Stimulated activated CD8-positive, alpha-beta memory T cell treated with anti-CD3 and anti-CD28 coated beads, Interleukin-7, amount 100 ng/mL, for 24 hours (primary cell): ENCODE measurements at regions not wholly inside any gene's neighbourhood (a gene's known extent, or its start where the extent isn't known, plus 50 kb on each side); places are given as distances from the start of the nearest gene placed in this dataset.
"Not testable (repeated sequence)": the region's sequence is repeated elsewhere in the genome, so short reads cannot be mapped to it uniquely, and the experiment has no call there.

Experiments used
- DNase-seq: peaks from one replicate; pipeline ENCODE4 v3.0.0-alpha.2; 2020; ENCODE audit warnings: low read depth

DNA sequence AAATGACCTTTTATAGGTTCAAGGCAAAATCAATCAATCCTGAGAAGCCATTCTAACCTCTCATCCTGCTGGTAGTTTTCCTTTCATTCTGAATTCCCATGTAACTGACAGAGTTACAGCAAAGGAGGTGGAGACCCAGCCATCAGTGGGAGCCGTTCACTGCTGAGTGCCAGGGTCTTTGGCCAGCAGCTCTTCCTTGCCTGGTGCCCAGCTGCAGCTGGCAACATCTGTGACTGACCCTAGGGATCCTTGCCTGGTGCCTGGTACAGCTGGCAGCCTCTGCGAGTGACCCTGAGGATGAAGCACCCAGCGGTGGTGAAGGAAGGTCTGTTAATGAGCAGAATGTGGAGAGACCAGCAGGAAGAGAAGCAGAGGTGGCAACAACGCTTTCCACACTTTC is 314.6 kb downstream of the THBS2 start:
- no peak for DNase-seq

DNA sequence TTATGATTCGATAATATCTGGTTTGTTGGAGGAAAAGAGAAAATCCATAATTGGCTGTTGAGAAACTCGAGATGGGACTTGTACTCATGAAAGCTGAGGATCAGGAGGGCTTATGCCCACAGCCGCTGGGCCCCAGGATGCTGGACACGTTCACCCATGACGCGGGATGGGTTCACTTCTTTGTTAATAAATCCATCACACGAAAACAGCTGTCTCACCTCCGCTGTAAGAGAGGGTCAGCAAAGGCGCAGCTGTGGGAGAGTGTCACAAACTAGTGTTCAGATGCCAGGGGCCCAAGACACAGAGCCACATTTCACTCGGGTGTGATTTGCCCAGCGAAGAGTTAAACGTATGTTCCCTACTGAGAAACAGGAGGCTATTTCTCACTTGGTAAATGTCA is 315.1 kb downstream of the THBS2 start:
- DNase-seq: no peak

DNA sequence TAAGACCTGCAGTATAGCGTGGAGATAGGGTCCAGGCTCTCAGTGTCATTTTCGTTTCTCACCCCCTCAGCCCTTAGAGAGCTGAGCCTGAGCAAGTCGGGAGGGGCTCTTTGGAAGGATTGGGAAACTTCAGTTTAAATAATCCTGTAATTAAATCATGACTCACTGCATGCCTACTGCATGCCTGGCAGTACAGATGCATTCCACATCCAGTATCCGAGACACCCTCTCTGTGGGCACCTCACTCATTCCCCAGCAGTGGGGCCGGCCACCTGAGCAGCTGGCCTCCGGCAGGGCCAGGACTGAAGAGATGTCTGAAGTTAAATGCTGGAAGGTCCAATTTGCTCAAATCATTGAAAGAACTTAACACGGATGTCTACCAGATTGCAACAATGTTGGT is 316.6 kb downstream of the THBS2 start:
- DNase-seq: no peak

DNA sequence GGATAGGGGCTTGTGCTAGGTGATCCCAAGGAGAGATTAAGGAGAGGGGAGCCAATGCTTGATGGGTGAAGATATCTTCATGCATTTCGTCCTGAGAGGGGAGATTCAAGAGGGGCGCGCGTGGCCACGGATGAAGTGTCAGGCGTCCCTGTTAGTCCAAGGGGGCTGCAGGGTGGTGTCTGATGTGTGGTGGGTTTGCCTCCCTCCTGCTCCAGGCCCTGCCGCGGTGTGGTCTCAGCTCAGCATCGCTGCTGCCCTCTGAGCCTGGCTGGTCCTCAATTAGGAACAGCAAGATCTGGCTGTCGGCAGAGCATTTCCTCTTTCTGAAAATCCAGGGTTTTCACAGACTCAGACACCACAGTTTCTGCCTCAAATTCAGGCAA is 318.0 kb downstream of the THBS2 start:
- DNase-seq: no peak

DNA sequence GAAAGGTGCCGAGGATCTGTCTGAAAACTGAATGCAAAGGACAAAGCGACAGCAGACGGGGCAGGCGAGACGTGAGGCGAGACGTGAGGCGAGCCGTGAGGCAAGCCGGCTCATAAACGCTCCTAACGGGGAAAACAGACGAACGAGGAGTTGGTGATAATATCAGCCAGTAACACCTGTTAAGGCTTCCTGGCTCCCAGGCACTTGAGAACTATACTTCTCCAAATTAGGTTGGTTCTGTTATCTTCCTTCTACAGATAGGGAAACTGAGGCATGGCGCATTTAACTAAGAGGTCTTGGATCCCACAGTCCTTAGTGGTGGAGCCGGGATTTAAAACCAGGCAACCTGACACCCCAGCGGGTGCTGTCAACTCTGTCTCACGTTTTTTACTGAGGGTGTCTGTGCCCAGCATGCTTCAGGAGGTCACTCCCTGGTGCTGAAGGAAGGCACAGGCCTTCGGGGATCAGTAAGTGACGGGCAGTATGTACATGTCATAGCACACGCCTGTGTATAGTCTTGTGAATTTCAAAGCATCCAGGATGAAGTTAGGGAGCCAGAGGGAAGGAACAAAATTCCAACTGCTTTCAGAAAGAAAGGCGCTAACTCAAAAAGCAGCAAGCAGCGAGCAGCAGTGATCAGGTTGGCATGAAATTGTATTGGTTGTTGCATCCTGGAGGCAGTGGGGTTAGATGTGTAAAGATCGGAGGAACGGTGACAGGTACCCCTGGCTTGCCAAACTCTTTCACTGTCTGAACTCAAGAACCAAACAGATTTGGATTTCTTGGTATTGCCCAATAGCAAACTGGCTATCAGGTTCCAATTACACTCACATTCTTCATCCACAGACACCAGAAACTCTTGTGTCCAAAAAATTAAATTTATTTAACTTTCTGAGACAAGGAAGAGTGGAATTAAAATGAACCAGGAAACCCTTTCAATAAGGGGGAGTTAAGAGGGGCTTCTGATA is 318.7 kb downstream of the THBS2 start:
- no peak for DNase-seq

DNA sequence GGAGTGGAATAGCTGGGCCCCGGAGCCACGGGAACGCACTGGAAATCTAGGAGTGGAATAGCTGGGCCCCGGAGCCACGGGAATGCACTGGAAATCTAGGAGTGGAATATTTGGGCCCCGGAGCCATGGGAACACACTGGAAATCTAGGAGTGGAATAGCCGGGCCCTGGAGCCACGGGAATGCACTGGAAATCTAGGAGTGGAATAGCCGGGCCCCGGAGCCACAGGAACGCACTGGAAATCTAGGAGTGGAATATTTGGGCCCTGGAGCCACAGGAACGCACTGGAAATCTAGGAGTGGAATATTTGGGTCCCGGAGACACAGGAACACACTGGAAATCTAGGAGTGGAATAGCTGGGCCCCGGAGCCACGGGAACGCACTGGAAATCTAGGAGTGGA is 321.5 kb downstream of the THBS2 start:
- DNase-seq: not testable (repeated sequence)

DNA sequence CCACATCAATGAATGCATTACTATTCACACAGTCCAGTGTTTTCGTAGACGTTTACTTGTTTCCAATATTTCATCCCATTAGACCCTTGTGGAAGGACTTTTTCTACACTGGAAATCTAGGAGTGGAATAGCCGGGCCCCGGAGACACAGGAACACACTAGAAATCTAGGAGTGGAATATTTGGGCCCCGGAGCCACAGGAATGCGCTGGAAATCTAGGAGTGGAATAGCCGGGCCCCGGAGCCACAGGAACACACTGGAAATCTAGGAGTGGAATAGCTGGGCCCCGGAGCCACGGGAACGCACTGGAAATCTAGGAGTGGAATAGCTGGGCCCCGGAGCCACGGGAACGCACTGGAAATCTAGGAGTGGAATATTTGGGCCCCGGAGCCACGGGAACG is 322.6 kb downstream of the THBS2 start:
- DNase-seq: not testable (repeated sequence)

DNA sequence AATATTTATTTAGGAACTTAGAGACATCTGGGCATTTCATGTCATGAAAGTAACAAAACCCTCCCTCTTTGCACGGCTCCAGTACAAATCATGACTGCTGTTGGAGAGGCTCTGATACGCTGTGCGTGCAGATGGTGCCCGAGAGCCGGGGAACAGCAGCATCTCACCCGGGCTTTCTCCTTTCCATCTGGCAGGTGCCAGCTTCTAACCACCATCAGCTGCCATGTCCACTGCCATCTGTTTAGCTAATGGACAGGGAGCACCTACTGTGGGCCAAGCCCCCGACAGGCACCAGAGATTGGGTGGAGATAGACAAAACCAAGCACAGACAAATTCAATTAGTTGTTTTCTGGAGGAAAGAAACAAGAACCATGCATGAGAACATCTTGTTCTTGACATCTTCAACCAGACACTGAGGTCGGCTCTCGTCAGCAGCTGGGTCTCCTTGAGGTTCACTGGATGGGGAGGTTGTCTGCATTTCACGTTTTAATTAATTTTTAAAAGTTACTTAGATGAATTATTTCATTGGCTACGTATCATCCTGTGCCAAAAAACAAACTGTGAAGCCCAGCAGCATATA is 323.7 kb downstream of the THBS2 start:
- no peak for DNase-seq

DNA sequence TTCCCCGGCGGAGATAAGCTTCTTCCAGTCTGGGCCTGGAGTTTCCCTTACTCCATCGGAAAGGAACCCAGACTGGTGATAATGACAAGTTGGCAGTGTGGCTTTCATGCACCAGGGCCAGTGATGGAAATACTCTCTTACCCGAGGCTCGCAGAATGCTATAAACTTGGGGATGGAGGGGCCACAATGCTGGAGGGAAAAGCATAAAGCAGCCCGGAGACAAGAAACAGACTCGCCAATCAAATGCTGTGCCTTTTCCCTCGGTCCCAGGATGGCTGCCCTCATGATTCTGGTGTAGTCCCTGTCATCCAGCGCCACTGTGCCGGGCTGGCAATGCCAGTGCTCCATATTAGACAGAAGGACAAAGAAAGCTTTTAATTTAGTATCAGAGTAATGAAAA is 325.6 kb downstream of the THBS2 start:
- no peak for DNase-seq

DNA sequence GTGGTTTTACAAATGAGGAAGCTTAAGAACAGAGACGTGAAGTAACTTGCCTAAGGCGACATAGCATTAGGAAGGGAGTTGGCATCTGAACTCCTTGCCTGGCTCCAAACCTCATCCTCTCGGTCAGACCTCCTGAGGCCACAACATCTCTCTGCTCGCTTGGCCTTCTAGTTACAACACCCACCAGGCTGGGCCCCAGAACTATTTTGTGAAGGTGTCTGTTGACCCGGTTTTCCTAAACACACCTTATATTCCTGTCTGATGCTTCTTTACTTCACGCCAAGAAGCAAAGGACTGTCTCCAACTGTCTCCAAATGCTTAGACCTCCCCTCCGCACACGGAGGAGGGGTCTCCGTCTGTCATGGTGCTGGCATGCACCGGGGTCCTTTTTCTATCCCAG is 326.6 kb downstream of the THBS2 start:
- DNase-seq: no peak

DNA sequence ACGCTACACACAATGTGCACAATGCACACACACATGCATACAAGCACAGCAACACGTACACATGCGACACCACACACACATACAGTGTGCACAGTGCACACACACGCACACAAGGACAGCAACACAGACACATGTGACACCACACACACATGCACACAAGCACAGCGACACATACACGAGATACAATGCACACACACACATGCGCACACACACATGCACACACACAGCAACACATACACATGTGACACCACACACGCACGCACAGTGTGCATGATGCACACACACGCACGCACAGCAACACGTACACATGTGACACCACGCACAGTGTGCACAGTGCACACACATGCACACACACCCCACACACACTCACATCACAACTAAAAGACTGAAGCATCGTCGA is 327.3 kb downstream of the THBS2 start:
- DNase-seq: no peak

DNA sequence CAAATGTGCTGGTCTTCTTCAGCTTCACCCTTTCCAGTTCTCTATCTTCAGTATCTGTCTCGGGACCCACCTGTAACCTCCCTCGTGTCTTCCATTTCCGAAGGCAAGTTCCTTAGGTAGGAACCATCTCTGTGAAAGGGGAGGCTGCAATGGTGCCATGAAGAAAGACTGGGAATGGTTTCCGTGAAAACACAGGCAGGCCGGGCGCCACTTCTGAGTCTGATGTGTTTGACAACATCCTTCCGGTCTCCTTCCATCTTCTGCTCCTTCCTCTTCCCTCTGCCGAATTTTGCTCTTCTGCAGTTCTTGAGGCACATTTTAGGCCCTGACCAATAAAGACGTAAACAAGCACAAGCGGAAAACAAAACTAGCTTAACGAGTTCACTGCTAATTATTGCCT is 328.0 kb downstream of the THBS2 start:
- no peak for DNase-seq

DNA sequence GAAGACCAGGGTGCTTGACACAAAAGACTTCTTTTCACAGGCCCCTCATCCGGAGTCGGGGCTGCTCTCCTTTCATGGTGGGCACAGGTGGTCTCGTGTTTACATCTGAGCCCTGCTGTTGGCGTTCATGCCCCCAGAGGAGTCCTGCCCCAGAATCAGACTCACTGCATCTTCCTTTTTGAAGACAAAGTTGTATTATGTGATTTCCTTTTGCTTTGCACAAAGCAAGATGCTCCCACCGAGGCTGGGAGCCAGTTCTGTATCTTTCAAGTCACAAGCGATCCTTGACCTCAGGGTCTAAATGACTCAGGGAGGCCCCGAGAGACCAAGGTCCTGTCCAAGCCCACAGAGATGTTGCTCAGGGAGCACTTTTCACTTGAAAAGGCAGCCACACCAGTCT is 330.5 kb downstream of the THBS2 start:
- no peak for DNase-seq

DNA sequence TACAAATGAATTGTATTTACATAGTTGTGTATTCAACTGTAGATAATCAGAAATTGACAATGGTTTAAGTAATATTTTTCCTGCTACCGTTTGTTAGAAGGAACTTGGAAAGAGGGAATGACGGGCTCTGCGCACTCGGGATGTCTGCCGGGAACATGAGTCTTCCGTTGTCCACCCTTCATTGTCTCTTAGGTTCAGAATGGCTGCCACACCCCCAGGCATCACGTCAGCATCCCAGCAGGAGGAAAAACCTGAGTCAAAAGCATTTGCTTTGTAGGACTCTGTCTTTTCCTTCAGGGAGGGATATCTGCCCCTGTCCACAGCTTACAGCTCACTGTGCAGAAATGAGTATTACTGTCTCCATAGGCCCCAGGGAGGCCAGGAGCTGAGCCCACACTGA is 331.2 kb downstream of the THBS2 start:
- no peak for DNase-seq

DNA sequence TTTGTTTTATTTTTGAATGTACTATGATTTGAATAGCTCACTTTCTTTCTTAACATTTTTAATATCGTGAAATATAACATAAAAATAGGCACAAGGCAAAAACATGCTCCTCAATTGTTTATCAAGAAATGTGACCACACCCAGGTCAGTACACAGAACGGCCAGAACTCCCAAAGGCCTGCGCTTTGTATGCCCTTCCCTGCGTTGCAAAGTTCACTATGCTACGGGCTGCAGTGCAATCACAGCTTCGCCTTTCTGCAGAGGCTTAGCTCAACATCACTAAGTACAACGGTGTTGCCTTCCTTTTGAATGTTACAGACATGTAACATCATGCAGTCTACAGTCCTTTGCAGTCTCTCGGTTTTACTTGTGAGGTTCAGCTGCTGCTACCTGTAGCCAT is 333.4 kb downstream of the THBS2 start:
- DNase-seq: no peak

DNA sequence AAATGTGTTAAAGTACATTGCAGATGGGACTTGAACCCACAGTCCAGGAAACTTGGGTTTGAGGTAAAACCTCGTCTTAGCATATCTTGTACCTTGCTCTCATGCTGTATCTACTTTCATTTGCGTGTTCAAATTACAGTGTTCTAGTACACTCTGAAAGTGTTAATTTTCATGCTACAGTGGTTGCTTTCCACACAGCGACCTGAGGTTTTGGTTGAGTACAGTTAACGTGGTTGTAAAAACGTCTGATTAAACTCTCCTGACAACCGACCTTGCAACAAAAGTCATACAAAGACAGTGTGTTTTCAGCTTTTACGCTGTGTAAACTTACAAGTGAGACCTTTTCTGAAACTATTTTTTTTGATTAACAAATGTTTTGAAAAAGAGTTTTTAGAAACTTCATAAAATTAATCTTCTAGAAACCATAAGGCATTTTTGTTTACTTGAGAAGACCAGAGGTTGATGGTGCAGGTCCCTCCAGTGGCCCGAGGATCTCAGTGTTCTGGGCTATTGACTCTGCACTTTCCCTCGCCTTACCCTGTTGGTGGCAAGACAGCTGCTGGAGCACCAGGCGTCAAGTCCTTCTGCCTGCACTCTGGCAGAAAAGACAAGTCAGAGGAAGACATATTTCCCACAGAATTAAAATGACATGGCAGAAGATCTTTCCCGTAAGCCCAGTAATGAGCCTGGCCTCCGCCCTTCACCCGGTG is 334.0 kb downstream of the THBS2 start:
- DNase-seq: no peak

DNA sequence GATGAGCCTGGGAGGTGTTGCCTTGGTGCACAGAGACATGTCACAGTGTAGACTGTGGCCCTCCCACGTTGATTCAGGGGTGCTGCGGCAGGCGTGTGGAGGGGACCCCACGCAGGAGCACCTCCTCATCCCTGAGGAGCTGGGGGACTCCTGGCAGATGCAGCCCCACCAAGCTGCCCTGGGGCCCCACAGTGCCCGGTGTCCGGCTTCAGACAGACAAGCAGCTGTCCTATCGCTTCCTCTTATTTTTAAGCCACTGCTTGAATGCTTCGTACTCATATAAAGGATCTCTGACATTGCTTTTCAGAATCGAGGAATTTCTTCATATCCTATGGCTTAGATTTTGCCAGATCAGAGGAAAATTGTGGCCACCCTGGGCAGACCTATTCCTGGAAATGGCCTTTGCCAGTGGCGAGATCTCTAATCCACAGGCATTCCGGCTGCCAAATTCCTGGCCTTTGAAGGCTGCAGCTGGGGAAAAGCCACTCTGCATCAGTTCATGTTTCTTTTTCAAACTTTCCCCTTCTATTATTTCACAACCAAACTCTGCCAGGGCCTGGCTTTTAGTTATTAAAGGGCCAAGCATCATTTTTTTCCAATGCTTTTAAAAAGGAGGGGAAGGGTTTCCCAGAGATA is 337.0 kb downstream of the THBS2 start:
- no peak for DNase-seq

DNA sequence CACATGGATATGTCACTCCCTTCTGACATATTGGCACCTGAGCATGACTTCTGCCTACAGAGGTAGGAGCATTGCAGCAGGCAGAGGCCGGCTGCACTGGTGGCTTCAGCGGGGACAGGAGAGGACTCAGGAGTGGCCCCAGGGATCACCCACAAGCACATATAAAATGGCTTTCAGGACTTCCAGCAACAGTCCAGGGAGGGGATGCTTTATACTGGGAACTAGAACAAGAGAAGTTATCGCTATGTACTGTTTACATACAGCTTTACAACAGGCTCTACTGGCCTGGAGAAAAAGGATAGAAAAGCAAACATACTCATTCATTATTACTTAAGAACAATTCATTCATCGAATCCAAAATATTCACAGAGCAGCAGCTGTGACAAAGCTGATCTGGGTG is 337.8 kb downstream of the THBS2 start:
- DNase-seq: no peak

DNA sequence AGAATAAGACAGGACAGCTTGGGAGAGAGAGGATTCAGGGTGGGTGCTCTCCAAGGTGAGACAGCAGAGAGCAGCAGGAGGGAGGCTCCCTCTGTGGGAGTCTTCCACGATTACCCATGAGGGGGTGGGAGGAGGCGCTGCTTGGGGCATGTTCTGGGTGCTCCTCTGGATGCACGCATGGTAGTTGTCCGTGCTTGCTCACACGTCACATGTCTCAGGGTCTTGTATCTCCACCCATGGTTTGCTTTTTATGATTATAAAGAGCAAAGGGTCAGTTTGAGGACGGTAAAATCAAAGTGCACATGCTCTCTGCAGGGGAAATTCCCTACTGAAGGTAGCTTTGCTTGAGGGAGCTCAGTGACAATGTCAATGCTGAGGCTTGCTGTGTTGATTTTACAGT is 338.4 kb downstream of the THBS2 start:
- no peak for DNase-seq

DNA sequence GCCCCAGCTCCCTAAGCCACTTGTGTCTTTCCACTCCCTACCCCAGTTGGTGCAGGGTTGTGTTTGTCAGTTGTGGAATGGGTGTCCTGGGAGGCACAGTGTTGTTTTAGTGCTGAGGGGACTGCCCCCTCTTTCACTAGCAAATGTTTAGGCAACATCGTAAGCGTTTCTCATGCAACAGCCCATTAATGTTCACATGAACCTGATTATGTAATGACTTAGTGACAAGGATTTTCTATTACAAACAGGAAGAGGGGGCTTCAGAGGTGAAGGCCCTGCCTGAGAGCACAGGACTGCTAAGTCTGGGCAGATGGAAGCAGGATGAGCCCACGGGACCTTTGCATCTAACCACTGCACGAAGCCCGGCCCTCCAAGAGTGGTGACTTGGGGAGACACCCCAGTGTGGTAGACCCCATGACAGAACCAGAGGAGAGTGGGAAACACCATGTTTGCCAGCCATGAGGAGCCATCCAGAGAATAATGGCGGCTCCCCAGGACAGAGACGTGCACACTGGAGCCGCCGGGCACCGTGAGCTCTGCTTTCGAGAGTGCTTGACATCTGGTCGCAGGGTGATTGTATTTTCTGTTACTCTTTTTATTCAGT is 339.7 kb downstream of the THBS2 start:
- no peak for DNase-seq

DNA sequence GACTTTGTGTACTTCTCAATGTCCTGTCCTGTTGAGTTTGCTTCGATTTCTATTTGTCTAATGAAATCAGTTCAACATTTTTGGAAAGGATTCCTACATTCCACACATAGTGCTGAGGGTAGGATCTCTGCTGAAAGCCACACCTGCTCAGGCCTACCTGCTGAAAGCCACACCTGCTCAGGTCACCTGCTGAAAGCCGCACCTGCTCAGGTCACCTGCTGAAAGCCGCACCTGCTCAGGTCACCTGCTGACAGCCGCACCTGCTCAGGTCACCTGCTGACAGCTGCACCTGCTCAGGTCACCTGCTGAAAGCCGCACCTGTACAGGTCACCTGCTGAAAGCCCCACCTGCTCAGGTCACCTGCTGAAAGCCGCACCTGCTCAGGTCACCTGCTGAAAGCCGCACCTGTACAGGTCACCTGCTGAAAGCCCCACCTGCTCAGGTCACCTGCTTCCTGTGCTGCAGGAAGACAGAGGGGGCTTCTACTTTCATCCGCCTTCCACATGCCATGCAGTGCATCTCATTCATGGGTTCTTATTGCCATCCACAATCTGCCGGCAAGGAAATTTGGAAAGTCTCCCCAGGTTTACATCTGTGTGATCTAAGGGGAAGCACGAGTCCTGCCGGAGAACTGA is 340.3 kb downstream of the THBS2 start:
- not testable (repeated sequence) for DNase-seq

DNA sequence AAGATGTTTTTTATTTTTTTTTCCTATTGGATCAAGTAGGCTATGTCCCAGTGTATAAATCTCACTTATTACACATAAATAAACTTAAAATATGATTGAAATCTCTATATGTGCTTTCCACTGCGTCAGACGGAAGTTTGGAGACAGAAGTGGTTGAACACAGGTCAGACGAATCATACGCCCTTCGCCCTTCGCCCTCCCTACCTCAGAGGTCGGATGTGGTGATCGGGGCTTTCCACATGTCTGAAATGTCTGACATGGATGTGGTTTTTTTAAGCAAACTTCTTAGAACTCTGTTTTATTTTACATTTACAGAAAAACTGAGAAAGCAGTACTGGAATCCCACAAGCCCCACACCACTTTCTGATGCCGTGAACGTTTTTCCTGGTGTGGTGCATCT is 344.4 kb downstream of the THBS2 start:
- no peak for DNase-seq
